C4-2B (cell line): ENCODE measurements at regions not wholly inside any gene's neighbourhood (a gene's known extent, or its start where the extent isn't known, plus 50 kb on each side); places are given as distances from the start of the nearest gene placed in this dataset.

Experiments used
- ZFX ChIP-seq: fragments of 450-650 bp; IDR thresholded peaks from 2 replicates; pipeline ENCODE4 v1.6.1; 2017
- TF ChIP-seq, protein P1 (sequence below): fragments of 450-650 bp; conservative IDR thresholded peaks from 2 replicates; pipeline ENCODE4 v1.5.1; 2017; ENCODE audit warnings: mild to moderate bottlenecking

DNA sequence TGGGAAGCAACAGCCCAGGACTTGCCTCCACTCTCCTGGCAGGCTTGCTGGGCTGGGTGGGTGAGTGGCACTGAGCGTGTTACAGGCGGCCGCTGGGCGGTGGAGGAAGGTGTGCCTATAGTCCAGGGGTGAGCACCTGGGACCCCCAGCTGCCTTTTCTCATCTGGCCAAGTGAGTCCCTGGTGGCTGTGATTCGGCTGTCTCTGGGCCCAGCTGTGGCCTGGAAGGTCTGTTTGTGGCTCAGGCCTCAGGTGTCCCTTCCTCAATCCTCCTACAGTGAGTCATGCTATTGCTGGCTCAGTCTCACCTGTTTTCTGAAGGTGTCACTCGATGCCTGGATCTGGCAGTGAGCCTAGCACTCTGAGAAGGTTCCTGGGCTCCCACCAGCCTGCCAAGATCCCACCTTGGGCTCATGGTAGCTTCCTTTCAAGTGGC, 564.2 kb downstream of the PTPRU start:
- TF ChIP-seq, protein P1, sequence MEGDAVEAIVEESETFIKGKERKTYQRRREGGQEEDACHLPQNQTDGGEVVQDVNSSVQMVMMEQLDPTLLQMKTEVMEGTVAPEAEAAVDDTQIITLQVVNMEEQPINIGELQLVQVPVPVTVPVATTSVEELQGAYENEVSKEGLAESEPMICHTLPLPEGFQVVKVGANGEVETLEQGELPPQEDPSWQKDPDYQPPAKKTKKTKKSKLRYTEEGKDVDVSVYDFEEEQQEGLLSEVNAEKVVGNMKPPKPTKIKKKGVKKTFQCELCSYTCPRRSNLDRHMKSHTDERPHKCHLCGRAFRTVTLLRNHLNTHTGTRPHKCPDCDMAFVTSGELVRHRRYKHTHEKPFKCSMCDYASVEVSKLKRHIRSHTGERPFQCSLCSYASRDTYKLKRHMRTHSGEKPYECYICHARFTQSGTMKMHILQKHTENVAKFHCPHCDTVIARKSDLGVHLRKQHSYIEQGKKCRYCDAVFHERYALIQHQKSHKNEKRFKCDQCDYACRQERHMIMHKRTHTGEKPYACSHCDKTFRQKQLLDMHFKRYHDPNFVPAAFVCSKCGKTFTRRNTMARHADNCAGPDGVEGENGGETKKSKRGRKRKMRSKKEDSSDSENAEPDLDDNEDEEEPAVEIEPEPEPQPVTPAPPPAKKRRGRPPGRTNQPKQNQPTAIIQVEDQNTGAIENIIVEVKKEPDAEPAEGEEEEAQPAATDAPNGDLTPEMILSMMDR: no peak
- TF ChIP-seq ZFX: no peak
